Activated CD4-positive, alpha-beta T cell treated with anti-CD3 and anti-CD28 coated beads, Interleukin-2, amount 50 U/mL, for 16 hours (primary cell): ENCODE measurements at regions not wholly inside any gene's neighbourhood (a gene's known extent, or its start where the extent isn't known, plus 50 kb on each side); places are given as distances from the start of the nearest gene placed in this dataset.
A peak's percentile ranks its signal among the peaks of the same experiment; 100 is the strongest.

Source experiments
- DNase-seq: peaks from one replicate; pipeline ENCODE4 v3.0.0-alpha.2; 2020

DNA sequence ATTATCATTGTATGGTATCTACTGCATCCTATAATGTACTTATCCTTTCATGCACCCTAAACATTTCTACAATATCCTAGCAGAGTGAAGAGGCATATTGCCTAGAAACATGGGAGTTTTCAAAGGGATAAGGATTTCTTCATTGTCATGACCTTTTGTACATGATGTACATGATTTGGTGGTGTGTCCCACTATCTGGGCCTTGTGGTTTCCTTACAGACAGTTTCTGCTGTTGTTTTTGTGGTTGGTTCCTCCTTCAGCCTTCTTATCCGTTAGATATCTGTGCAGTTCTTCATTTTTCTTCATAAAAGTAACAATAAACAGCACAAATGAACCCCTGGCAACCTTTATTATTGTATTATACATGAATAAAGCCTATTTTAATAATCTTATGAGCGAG, 70.4 kb upstream of the BACH1 start:
- no peak for DNase-seq

- DNase-seq = no peak
These were observed 68.0 kb upstream of the BACH1 start for GRCh38 chr21:29230551-29231261.

- DNase-seq = no peak
These were observed 66.8 kb upstream of the BACH1 start for GRCh38 chr21:29231756-29232529.

- no peak for DNase-seq
These were observed 66.0 kb upstream of the BACH1 start for GRCh38 chr21:29232530-29233255.

DNA sequence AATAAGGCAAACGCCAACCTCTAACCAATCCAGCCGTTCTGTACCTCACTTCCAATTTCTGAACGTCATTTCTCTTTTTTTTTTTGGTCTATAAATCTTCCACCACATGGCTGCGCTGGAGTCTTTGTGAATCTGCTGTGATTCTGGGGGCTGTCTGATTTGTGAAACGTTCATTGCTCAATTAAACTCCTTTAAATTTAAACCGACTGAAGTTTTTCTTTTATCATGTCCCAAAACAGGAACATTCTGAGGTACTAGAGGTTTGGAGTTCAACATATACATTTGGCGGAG, 65.5 kb upstream of the BACH1 start:
- no peak for DNase-seq

GRCh38 chr21:29233611-29234540, 64.8 kb upstream of the BACH1 start:
- DNase-seq = peak; percentile 84

DNA sequence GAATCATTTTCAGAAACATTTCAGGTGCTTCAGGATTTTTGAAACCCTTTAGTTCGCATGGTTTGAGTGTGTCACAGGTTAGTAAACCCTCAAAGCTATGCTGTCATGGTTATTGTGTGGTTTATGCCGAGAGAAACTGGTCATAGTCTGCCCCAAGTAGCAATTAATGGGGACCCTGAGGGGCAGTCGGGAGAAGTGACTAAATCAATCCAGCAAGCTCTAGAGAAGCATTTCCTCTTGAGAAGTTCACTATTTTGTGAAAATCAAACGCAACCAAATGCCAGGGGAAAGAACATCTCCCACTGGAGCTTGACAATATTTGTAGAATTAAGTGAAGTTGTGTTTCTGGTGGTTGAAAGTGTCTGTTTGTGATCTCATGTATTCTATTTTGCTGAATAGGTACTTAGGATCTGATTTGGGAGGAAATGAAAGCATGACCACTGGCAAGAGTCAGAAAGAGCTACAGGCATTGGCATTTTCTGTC, 63.0 kb upstream of the BACH1 start:
- no peak for DNase-seq

GRCh38 chr21:29236201-29236600, 62.5 kb upstream of the BACH1 start:
- DNase-seq = no peak

GRCh38 chr21:29237110-29238052, 61.3 kb upstream of the BACH1 start:
- no peak for DNase-seq

DNA sequence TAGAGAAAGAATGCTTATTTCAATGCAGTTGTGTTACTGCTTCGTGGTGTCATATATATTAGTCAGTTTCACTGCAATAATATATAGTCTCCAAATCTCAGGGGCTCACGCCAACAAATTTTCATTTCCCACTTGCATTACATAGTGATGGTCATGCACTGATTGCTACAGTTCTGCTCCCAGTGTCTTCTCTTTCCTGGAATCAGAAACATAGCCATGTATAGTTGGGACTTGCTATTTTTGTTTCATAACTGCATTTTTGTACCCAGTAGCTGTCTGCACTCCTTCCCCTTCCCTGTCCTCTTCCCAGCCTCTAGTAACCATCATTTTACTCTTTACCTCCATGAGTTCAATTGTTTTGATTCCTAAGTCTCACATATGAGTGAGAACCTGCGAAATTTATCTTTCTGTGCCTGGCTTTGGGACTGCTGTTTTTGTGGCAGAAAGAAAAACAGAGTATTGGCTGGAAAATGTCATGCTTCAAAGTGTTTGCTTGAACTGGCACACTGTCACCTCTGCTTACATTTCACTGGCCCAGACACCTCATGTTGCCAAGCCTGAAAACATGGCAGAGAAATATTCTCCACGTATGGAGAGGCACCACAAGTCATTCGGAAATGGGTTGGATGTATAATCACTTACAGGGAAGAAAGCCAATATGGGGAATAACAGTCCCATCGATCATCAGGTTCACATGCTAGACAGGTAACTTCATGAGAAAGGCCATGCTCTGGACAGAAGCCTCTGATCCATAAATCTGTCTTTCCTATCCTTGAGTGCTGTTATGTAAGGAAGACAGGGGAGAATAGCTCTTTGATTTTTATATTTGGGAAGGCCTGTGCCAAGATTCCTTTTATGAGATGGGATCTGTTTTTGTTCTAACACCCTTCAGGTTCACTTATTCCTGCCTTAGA, 60.4 kb upstream of the BACH1 start:
- no peak for DNase-seq

- DNase-seq = no peak
These were observed 59.8 kb upstream of the BACH1 start for GRCh38 chr21:29238967-29239290.

DNA sequence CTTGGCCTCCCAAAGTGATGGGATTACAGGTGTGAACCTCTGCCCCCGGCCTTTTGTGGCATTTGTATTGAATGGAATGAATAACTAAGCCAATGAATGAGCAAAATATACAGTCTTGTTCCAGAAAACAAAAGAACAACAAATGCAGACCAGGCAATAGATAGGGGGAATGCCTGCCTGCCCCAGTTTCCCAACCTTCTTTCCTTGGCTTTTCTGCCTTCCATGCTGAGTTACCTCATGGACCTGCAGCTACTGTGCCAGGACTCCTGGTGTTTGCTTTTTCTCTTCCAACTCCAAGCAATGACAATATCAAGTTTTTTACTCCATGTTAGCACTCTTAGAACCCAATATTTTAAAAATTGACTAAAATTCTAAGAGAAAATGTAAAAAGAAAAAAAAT, 58.6 kb upstream of the BACH1 start:
- no peak for DNase-seq

GRCh38 chr21:29242201-29242600, 56.5 kb upstream of the BACH1 start:
- DNase-seq = no peak

DNA sequence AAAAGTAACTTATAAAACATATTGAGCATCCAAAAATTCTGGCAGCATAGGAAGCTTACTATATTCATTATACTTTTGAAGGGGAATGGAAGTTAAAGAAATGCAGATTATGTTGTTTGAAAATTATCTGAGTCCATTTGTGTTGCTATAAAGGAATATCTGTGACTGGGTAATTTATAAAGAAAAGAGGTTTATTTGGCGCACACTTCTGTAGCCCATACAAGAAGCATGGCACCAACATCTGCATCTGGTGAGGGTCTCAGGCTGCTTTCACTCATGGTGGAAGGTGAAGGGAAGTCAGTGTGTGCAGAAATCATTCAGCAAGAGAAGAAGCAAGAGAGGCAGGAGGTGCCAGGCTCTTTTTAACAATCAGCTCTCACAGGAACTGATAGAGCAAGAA, 55.5 kb upstream of the BACH1 start:
- DNase-seq = no peak

- DNase-seq = peak; percentile 77
These were observed 53.5 kb upstream of the BACH1 start for GRCh38 chr21:29245104-29245643.

DNA sequence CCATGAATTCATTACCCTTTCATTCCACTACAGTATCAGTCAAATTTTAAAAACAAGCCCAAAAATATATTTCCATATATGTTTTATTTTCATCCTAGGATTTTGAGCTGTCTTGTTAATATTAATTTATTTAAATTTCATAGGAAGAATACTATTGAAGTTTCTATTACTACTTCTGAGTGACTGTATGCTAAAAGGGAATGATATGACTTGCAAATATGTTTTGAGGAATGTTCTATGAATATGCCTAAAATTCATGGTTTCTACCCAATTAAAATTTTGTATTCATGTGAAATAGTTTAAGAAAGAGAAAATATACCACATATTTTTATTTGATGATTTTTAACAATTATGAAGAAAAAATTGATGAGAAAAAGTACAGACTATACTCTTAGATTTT, 52.9 kb upstream of the BACH1 start:
- DNase-seq = no peak

DNA sequence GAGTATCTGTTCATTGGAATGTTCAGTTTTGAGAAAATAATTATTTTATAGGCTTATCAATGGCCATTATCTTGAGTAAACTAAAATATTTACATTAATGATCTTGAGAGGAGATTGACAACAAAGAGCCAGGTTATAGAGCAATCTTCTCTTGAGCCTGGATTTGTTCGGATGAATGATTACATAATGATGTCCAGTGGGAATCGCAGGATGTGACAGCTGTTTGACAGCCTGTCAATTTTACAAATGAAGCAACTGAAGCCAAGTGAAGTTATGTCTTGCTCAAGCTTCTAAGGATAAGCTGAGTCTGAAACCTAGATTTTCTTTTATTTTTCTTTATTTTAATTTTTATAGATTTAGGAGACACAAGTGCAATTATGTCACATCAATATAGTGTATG, 52.1 kb upstream of the BACH1 start:
- DNase-seq = no peak

- no peak for DNase-seq
These were observed 50.6 kb upstream of the BACH1 start for GRCh38 chr21:29248124-29248523.
